Spleen (tissue), 7 donors: ENCODE measurements at regions not wholly inside any gene's neighbourhood (a gene's known extent, or its start where the extent isn't known, plus 50 kb on each side); places are given as distances from the start of the nearest gene placed in this dataset.

Source experiments
- POLR2A ChIP-seq, 3 donors: fragments of 450-650 bp; IDR thresholded peaks; one replicate each; pipeline ENCODE4 v1.5.1; 2017; ENCODE audit warnings: antibody characterized with exemption in 3 of 3, mild to moderate bottlenecking in 1 of 3
- TF ChIP-seq, protein P1 (sequence below), 11 experiments: fragments of 200-600 bp in 7 of 11; fragments of 450-650 bp in 4 of 11; sonication (generic) in 4 of 11; IDR thresholded peaks in 8 of 11; conservative IDR thresholded peaks in 3 of 11; 1 replicate in 7 of 11; 2 replicates in 4 of 11; pipeline versions ENCODE4 v1.4.0 to v1.8.0; 2016 to 2021; ENCODE audit warnings: antibody characterized with exemption in 11 of 11, inconsistent platforms in 4 of 11, mild to moderate bottlenecking in 1 of 11
- donor health status: DM: no; HTN: no; CAD: no; lungs with moderate emphysema.
- donor health status: DM: no; HTN: no; CAD: no.
- donor health status: DM: no; HTN: no; CAD: no.

DNA sequence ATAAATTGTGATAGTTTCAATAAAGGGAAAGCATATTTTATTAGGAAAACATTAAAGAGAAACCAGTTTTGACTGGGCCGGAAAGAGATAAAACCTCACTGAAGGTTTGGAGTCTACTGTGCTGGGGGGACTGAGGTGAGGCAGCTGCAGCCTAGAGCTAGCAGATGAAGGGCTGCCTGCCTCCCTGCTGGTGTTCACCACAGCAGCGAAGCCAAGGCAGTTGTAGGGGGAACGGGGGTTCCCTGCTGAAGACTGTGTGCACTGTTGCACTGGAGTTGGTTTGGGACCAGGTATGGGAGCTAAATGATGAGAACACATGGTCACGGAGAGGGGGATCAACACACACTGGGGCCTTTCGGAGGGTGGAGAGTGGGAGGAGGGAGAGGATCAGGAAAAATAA lies 546.5 kb upstream of the SMIM31 start:
- TF ChIP-seq, protein P1, sequence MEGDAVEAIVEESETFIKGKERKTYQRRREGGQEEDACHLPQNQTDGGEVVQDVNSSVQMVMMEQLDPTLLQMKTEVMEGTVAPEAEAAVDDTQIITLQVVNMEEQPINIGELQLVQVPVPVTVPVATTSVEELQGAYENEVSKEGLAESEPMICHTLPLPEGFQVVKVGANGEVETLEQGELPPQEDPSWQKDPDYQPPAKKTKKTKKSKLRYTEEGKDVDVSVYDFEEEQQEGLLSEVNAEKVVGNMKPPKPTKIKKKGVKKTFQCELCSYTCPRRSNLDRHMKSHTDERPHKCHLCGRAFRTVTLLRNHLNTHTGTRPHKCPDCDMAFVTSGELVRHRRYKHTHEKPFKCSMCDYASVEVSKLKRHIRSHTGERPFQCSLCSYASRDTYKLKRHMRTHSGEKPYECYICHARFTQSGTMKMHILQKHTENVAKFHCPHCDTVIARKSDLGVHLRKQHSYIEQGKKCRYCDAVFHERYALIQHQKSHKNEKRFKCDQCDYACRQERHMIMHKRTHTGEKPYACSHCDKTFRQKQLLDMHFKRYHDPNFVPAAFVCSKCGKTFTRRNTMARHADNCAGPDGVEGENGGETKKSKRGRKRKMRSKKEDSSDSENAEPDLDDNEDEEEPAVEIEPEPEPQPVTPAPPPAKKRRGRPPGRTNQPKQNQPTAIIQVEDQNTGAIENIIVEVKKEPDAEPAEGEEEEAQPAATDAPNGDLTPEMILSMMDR (IDR thresholded peaks at IDR 0.05 in 8 of 11, conservative IDR thresholded peaks at IDR 0.05 in 3 of 11) = no peak
- TF ChIP-seq POLR2A (IDR thresholded peaks at IDR 0.05) = no peak
